ENCODE measurements at regions not wholly inside any gene's neighbourhood (a gene's known extent, or its start where the extent isn't known, plus 50 kb on each side); places are given as distances from the start of the nearest gene placed in this dataset.
A peak's percentile ranks its signal among the peaks of the same experiment; 100 is the strongest.

- Histone ChIP-seq H3K4me1 (ENCODE audit: control insufficient read depth in 2 of 2, insufficient read depth in 1 of 2, low read depth in 1 of 2, low read length in 2 of 2) (peaks cover 0 to 3% of the 10 kb centered on the region in 2 donors), H2BK120ac (ENCODE audit: low read depth, low read length) (no peak overlapping the region), H3K79me1 (ENCODE audit: low read depth, low read length) (no peaks in the 10 kb centered on the region), H3K4me3 (ENCODE audit: low read length in 2 of 2) (no peak overlapping the region), H2AK5ac (ENCODE audit: low read depth, low read length) (no peak overlapping the region), H4K91ac (ENCODE audit: low read depth, low read length, poor library complexity) (no peak overlapping the region), H3K9me3 (replicated peaks in 1 of 2; ENCODE audit: control insufficient read depth in 2 of 2, insufficient read depth in 1 of 2, low read depth in 1 of 2, low read length in 2 of 2) (peaks cover 0 to 2% of the 10 kb centered on the region in 2 donors), H2BK12ac (ENCODE audit: low read length) (no peak overlapping the region), H3K4me2 (ENCODE audit: insufficient read depth, low read length, poor library complexity, severe bottlenecking) (no peak overlapping the region), H3K9ac (ENCODE audit: low read depth, low read length, poor library complexity) (no peak overlapping the region), H2AFZ (ENCODE audit: low read length) (no peak overlapping the region), H3K23ac (ENCODE audit: low read depth, low read length, poor library complexity) (no peak overlapping the region), H3K36me3 (replicated peaks in 1 of 2; ENCODE audit: control insufficient read depth in 2 of 2, insufficient read depth in 2 of 2, low read length in 2 of 2) (no peaks in the 10 kb centered on the region), H4K8ac (ENCODE audit: low read depth, low read length) (no peak overlapping the region), H3K27ac (replicated peaks; ENCODE audit: low read length) (no peak overlapping the region), H3K18ac (ENCODE audit: low read length) (no peak overlapping the region), H2BK15ac (ENCODE audit: low read length) (no peak overlapping the region), H3K14ac (ENCODE audit: low read length) (no peak overlapping the region), H3K27me3 (ENCODE audit: control insufficient read depth in 3 of 3, insufficient read depth in 3 of 3, low read depth in 1 of 3, low read length in 3 of 3) (peaks cover 0 to 2% (median 0%) of the 10 kb centered on the region in 3 experiments), H2BK5ac (ENCODE audit: low read length) (no peak overlapping the region), H3K4ac (ENCODE audit: low read length) (no peak overlapping the region)
- DNase-seq (ENCODE audit: low spot score): no peak
- WGBS, 2 donors (ENCODE audit: extremely low coverage in 2 of 2, insufficient read length in 2 of 2, insufficient replicate concordance in 1 of 2): no CpG with 5 or more reads among the region's 8 CpGs
Measured at GRCh38 chr2:236405357-236405756, 141.2 kb upstream of the ASB18 start.

DNA sequence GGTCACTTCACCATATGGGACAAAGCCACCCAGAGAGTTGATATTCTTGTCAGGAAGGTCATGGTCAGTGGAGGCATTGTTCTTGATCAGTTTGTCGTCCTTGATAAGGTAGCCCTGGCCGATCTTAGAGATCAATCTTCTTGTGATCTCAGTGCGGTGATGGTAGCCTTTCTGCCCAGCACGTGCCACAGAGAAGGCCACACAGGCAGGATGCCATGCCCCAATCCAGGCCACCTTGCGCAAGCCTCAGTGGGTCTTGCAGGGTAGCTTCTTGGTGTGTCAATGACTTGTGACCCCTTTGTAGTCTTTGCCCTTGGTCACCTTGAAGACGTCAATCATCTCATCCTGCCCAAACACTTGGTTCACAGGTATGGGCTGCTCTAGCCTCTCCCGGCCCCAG, 143.9 kb upstream of the ASB18 start:
- Histone ChIP-seq H2AFZ (ENCODE audit: low read length) (no peak overlapping the region), H2BK120ac (ENCODE audit: low read depth, low read length) (no peak overlapping the region), H2BK12ac (ENCODE audit: low read length) (no peak overlapping the region), H3K9me3 (replicated peaks in 1 of 2; ENCODE audit: control insufficient read depth in 2 of 2, insufficient read depth in 1 of 2, low read depth in 1 of 2, low read length in 2 of 2) (peaks cover 2% of the 10 kb centered on the region in 2 donors), H3K14ac (ENCODE audit: low read length) (no peak overlapping the region), H2AK5ac (ENCODE audit: low read depth, low read length) (no peak overlapping the region), H3K79me1 (ENCODE audit: low read depth, low read length) (peaks cover 2% of the 10 kb centered on the region), H4K91ac (ENCODE audit: low read depth, low read length, poor library complexity) (no peak overlapping the region), H3K23ac (ENCODE audit: low read depth, low read length, poor library complexity) (no peak overlapping the region), H3K4me3 (ENCODE audit: low read length in 2 of 2) (no peak overlapping the region), H3K9ac (ENCODE audit: low read depth, low read length, poor library complexity) (no peak overlapping the region), H3K18ac (ENCODE audit: low read length) (no peak overlapping the region), H3K4ac (ENCODE audit: low read length) (no peak overlapping the region), H3K4me2 (ENCODE audit: insufficient read depth, low read length, poor library complexity, severe bottlenecking) (no peak overlapping the region), H4K8ac (ENCODE audit: low read depth, low read length) (no peak overlapping the region), H2BK5ac (ENCODE audit: low read length) (no peak overlapping the region), H3K27me3 (ENCODE audit: control insufficient read depth in 3 of 3, insufficient read depth in 3 of 3, low read depth in 1 of 3, low read length in 3 of 3) (peaks cover 0 to 2% (median 0%) of the 10 kb centered on the region in 3 experiments), H3K27ac (replicated peaks; ENCODE audit: low read length) (no peak overlapping the region), H3K36me3 (replicated peaks in 1 of 2; ENCODE audit: control insufficient read depth in 2 of 2, insufficient read depth in 2 of 2, low read length in 2 of 2) (no peaks in the 10 kb centered on the region), H3K4me1 (ENCODE audit: control insufficient read depth in 2 of 2, insufficient read depth in 1 of 2, low read depth in 1 of 2, low read length in 2 of 2) (peaks cover 0 to 2% of the 10 kb centered on the region in 2 donors), H2BK15ac (ENCODE audit: low read length) (no peak overlapping the region)
- no CpG with 5 or more reads among the region's 7 CpGs for WGBS, 2 donors (ENCODE audit: extremely low coverage in 2 of 2, insufficient read length in 2 of 2, insufficient replicate concordance in 1 of 2)
- no peak for DNase-seq (ENCODE audit: low spot score)

DNA sequence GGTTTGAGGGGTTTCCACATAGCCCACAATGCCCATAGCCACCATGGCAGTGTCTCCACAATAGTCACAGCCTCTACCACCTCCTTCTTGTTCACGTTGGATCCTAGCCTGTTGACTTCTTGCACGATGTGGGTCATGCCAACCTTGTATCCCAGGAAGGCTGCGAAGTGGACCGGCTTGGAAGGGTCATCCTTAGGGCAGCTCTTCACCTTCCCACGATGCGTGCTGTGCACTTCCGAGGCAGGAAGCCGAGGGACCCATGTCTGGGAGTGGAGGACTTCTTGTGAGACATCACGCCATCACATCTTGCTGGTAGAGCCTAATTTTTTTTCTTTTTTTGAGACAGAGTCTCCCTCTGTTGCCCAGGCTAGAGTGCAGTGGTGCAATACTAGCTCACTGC, 144.6 kb upstream of the ASB18 start:
- no peak overlapping the region for H3K23ac ChIP-seq (ENCODE audit: low read depth, low read length, poor library complexity)
- H3K36me3 ChIP-seq (replicated peaks in 1 of 2; ENCODE audit: control insufficient read depth in 2 of 2, insufficient read depth in 2 of 2, low read length in 2 of 2): no peaks in the 10 kb centered on the region
- peaks cover 2% of the 10 kb centered on the region in 2 donors for H3K9me3 ChIP-seq (replicated peaks in 1 of 2; ENCODE audit: control insufficient read depth in 2 of 2, insufficient read depth in 1 of 2, low read depth in 1 of 2, low read length in 2 of 2)
- no peak overlapping the region for H3K18ac ChIP-seq (ENCODE audit: low read length)
- peaks cover 0 to 2% (median 0%) of the 10 kb centered on the region in 3 experiments for H3K27me3 ChIP-seq (ENCODE audit: control insufficient read depth in 3 of 3, insufficient read depth in 3 of 3, low read depth in 1 of 3, low read length in 3 of 3)
- H3K79me1 ChIP-seq (ENCODE audit: low read depth, low read length): peaks cover 2% of the 10 kb centered on the region
- H3K14ac ChIP-seq (ENCODE audit: low read length): no peak overlapping the region
- no peak for DNase-seq (ENCODE audit: low spot score)
- no peak overlapping the region for H3K4ac ChIP-seq (ENCODE audit: low read length)
- no peak overlapping the region for H4K8ac ChIP-seq (ENCODE audit: low read depth, low read length)
- H2BK12ac ChIP-seq (ENCODE audit: low read length): no peak overlapping the region
- H3K9ac ChIP-seq (ENCODE audit: low read depth, low read length, poor library complexity): no peak overlapping the region
- no peak overlapping the region for H2BK120ac ChIP-seq (ENCODE audit: low read depth, low read length)
- no peak overlapping the region for H3K27ac ChIP-seq (replicated peaks; ENCODE audit: low read length)
- no peak overlapping the region for H3K4me2 ChIP-seq (ENCODE audit: insufficient read depth, low read length, poor library complexity, severe bottlenecking)
- no peak overlapping the region for H4K91ac ChIP-seq (ENCODE audit: low read depth, low read length, poor library complexity)
- no peak overlapping the region for H2AK5ac ChIP-seq (ENCODE audit: low read depth, low read length)
- H2BK15ac ChIP-seq (ENCODE audit: low read length): no peak overlapping the region
- H2AFZ ChIP-seq (ENCODE audit: low read length): no peak overlapping the region
- H3K4me1 ChIP-seq (ENCODE audit: control insufficient read depth in 2 of 2, insufficient read depth in 1 of 2, low read depth in 1 of 2, low read length in 2 of 2): peaks cover 0 to 1% of the 10 kb centered on the region in 2 donors
- no peak overlapping the region for H2BK5ac ChIP-seq (ENCODE audit: low read length)
- WGBS, 2 donors (ENCODE audit: extremely low coverage in 2 of 2, insufficient read length in 2 of 2, insufficient replicate concordance in 1 of 2): no CpG with 5 or more reads among the region's 9 CpGs
- peak overlapping the region in 1 of 2 donors; percentile 11 for H3K4me3 ChIP-seq (ENCODE audit: low read length in 2 of 2)

DNA sequence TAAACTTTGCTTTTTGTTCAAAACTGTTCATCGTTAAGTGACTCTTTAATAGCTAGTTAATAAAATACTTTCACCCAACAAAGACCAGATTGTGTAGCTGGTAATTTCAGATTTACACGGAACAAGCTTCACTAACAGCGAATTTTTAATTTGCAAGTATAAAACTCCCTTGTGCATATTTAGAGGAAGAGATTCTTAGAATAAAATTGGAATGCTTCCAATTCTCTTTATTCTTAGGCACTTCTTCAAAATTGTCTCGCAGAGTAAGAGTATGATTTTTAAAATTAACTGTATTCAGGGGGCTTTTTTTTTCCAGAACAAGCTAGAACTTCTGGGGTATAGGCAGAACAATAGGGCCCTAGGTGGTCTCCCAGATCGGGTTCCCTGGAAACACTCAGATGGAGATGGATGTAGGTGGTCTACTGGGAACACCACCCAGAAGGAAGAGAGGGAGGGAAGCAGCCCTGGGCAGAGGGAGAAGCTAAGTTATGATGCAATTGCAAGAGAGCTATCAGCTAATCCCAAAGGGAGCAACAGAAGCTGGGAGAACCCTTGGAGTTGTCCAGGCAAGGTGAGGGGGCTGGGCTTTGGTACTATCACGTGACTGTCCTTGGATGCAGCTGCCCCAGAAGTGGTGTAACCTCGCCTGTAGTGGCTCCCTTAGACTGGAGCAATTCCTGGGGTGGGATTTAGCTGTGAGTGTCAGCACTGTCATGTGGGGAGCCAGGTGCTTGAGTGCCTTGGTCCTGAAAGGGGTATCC, 151.7 kb upstream of the ASB18 start:
- H3K27me3 ChIP-seq (ENCODE audit: control insufficient read depth in 3 of 3, insufficient read depth in 3 of 3, low read depth in 1 of 3, low read length in 3 of 3): no peaks in the 10 kb centered on the region
- no peak overlapping the region for H4K91ac ChIP-seq (ENCODE audit: low read depth, low read length, poor library complexity)
- H2AK5ac ChIP-seq (ENCODE audit: low read depth, low read length): no peak overlapping the region
- no peak overlapping the region for H3K18ac ChIP-seq (ENCODE audit: low read length)
- peaks cover 0 to 4% of the 10 kb centered on the region in 2 donors for H3K9me3 ChIP-seq (replicated peaks in 1 of 2; ENCODE audit: control insufficient read depth in 2 of 2, insufficient read depth in 1 of 2, low read depth in 1 of 2, low read length in 2 of 2)
- no peaks in the 10 kb centered on the region for H3K36me3 ChIP-seq (replicated peaks in 1 of 2; ENCODE audit: control insufficient read depth in 2 of 2, insufficient read depth in 2 of 2, low read length in 2 of 2)
- peaks cover 0 to 3% of the 10 kb centered on the region in 2 donors for H3K4me1 ChIP-seq (ENCODE audit: control insufficient read depth in 2 of 2, insufficient read depth in 1 of 2, low read depth in 1 of 2, low read length in 2 of 2)
- H2BK5ac ChIP-seq (ENCODE audit: low read length): no peak overlapping the region
- H3K79me1 ChIP-seq (ENCODE audit: low read depth, low read length): peaks cover 2% of the 10 kb centered on the region
- no peak overlapping the region for H2AFZ ChIP-seq (ENCODE audit: low read length)
- no peak overlapping the region for H3K23ac ChIP-seq (ENCODE audit: low read depth, low read length, poor library complexity)
- H4K8ac ChIP-seq (ENCODE audit: low read depth, low read length): no peak overlapping the region
- no peak overlapping the region for H2BK120ac ChIP-seq (ENCODE audit: low read depth, low read length)
- H3K4ac ChIP-seq (ENCODE audit: low read length): no peak overlapping the region
- H3K27ac ChIP-seq (replicated peaks; ENCODE audit: low read length): no peak overlapping the region
- H3K9ac ChIP-seq (ENCODE audit: low read depth, low read length, poor library complexity): no peak overlapping the region
- no peak for DNase-seq (ENCODE audit: low spot score)
- H2BK12ac ChIP-seq (ENCODE audit: low read length): no peak overlapping the region
- no CpG with 5 or more reads among the region's 7 CpGs for WGBS, 2 donors (ENCODE audit: extremely low coverage in 2 of 2, insufficient read length in 2 of 2, insufficient replicate concordance in 1 of 2)
- no peak overlapping the region for H3K14ac ChIP-seq (ENCODE audit: low read length)
- H2BK15ac ChIP-seq (ENCODE audit: low read length): no peak overlapping the region
- H3K4me2 ChIP-seq (ENCODE audit: insufficient read depth, low read length, poor library complexity, severe bottlenecking): no peak overlapping the region
- no peak overlapping the region for H3K4me3 ChIP-seq (ENCODE audit: low read length in 2 of 2)

All from neuronal stem cell (in vitro differentiated cells).